A549 (cell line): ENCODE measurements at regions not wholly inside any gene's neighbourhood (a gene's known extent, or its start where the extent isn't known, plus 50 kb on each side); places are given as distances from the start of the nearest gene placed in this dataset.

Experiments
- CBX2 ChIP-seq: fragments of 200-600 bp; sonication (generic); IDR thresholded peaks from 2 replicates; pipeline ENCODE4 v1.6.1; 2016; ENCODE audit warnings: low read depth, mild to moderate bottlenecking, borderline replicate concordance
- CHD2 ChIP-seq: fragments of 150-350 bp; IDR thresholded peaks from 2 replicates; pipeline ENCODE4 v1.6.1; 2014; ENCODE audit warnings: low read length; ENCODE audit not compliant: partially characterized antibody
- FOSL2 ChIP-seq, 2 experiments: fragments of 450-650 bp in 1 of 2; fragments of >200 bp in 1 of 2; sonication (Bioruptor Twin) in 1 of 2; formaldehyde crosslinking; IDR thresholded peaks; 2 replicates each; pipeline versions ENCODE4 v1.5.0 to v1.6.1; 2016 to 2020; ENCODE audit warnings: mild to moderate bottlenecking in 1 of 2, moderate library complexity in 1 of 2
- JUN ChIP-seq, 2 experiments: fragments of >200 bp; sonication (Bioruptor Twin); formaldehyde crosslinking; IDR thresholded peaks; 2 replicates in 1 of 2; 3 replicates in 1 of 2; pipeline ENCODE4 v1.6.1; 2016 to 2017
- MYC ChIP-seq: IDR thresholded peaks from 2 replicates; pipeline ENCODE4 v1.6.1; 2012; ENCODE audit warnings: mild to moderate bottlenecking, inconsistent platforms, low read length, improper control_type of control experiment, borderline replicate concordance
- RAD21 ChIP-seq, 2 experiments: fragments of >200 bp in 1 of 2; sonication (Bioruptor Twin) in 1 of 2; formaldehyde crosslinking in 1 of 2; IDR thresholded peaks in 1 of 2; conservative IDR thresholded peaks in 1 of 2; 2 replicates in 1 of 2; 3 replicates in 1 of 2; pipeline ENCODE4 v1.6.1; 2012 to 2018; ENCODE audit warnings: inconsistent platforms in 1 of 2
- TF ChIP-seq, protein P1 (sequence below): fragments of >200 bp; sonication (Bioruptor Twin); formaldehyde crosslinking; IDR thresholded peaks from 3 replicates; pipeline ENCODE4 v1.5.1; 2016

- TF ChIP-seq, protein P1, sequence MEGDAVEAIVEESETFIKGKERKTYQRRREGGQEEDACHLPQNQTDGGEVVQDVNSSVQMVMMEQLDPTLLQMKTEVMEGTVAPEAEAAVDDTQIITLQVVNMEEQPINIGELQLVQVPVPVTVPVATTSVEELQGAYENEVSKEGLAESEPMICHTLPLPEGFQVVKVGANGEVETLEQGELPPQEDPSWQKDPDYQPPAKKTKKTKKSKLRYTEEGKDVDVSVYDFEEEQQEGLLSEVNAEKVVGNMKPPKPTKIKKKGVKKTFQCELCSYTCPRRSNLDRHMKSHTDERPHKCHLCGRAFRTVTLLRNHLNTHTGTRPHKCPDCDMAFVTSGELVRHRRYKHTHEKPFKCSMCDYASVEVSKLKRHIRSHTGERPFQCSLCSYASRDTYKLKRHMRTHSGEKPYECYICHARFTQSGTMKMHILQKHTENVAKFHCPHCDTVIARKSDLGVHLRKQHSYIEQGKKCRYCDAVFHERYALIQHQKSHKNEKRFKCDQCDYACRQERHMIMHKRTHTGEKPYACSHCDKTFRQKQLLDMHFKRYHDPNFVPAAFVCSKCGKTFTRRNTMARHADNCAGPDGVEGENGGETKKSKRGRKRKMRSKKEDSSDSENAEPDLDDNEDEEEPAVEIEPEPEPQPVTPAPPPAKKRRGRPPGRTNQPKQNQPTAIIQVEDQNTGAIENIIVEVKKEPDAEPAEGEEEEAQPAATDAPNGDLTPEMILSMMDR, result no peak
- TF ChIP-seq RAD21 (conservative IDR thresholded peaks at IDR 0.05 in 1 of 2, IDR thresholded peaks at IDR 0.05 in 1 of 2) (no peak), MYC (no peak), JUN (IDR thresholded peaks at IDR 0.05) (no peak), CHD2 (no peak), FOSL2 (IDR thresholded peaks at IDR 0.05) (no peak), FOSL2 (CRISPR knock-in tag; IDR thresholded peaks at IDR 0.05) (no peak), CBX2 (no peak)
Measured at GRCh38 chr11:19433791-19434190, 193.0 kb upstream of the E2F8 start.
